Daoy (cell line): ENCODE measurements at regions not wholly inside any gene's neighbourhood (a gene's known extent, or its start where the extent isn't known, plus 50 kb on each side); places are given as distances from the start of the nearest gene placed in this dataset.

Experiments
- DNase-seq: peaks from one replicate; pipeline ENCODE4 v3.0.0-alpha.2; 2015; ENCODE audit warnings: low read depth

DNA sequence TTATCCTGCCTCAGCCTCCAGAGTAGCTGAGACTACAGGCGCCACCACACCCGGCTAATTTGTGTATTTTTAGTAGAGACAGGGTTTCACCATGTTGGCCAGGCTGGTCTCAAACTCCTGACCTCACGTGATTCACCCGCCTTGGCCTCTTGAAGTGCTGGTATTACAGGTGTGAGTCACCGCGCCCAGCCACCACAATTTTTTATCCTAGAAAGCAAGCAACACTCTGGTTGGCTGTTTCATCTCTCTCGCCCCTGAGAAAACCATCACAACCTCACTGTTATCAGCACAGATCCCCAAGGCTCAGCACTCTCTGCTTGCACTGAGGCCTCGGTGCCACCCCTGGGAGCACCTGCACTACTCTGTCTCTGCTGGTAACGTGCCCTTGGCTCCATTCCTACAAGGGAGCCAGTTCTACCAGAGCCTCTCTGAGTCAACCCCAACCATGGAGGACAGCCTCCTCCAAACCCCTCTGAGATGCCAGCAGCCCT is 134.8 kb upstream of the AGAP1 start:
- peak; percentile 94 for DNase-seq

DNA sequence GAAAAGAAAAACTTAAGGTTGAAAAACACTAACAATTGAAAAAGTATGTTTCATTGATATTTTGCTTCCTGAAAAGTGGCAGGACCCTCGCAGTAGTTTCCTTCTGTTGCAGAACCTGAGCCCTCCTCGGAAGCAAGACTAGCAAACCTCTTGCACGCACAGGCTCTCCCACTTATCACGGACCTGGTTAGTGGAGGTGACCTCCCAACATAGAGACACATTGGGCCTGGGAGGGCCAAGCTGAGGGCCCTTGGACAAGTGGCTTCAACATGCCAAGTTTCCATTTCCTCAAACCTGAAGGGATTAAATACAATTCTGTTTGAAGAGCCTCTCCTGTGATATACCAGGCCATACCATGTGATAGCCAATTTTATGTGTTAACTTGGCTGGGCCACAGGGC is 133.4 kb upstream of the AGAP1 start:
- no peak for DNase-seq

GRCh38 chr2:235365743-235366142 is 128.1 kb upstream of the AGAP1 start:
- DNase-seq, result no peak

DNA sequence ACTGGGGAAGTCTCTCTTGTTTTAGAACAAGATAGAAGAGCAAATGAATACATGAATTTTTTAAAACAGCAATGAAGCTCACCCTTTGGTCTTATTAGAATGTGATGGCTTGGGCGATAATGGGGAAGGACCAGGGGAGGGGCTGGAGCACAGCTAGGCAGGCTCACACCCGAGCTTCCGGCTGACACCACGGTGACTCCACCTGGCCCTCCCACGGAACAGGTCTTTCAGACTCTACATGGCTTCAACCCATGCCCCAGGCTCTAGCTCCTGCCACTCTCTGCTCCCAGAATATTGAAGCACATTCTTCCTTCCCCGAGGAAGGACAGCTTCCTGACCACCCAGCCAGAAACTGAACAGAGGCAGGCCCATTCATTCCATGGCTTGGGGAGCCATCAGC is 127.5 kb upstream of the AGAP1 start:
- no peak for DNase-seq

DNA sequence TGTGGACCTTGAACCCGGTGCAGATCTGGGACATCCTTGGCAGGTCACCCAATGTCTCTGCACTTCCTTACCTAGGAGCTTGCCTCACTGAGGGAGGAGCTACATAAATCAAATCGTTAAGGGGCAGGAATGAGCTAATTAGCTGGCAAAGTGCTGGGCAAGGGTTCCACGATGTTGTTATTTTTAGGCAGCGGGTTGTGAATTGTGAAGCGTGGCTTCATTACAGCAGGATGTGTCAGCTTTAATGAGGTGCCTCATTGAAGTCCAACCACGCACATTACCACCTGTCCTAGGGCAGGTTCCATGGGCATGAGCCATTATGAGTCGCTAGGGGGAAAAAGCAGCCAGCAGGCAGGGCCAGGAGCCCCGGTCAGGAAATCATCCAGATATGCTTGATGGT is 127.0 kb upstream of the AGAP1 start:
- peak; percentile 23 for DNase-seq

GRCh38 chr2:235371018-235371417 is 122.8 kb upstream of the AGAP1 start:
- DNase-seq, result no peak

DNA sequence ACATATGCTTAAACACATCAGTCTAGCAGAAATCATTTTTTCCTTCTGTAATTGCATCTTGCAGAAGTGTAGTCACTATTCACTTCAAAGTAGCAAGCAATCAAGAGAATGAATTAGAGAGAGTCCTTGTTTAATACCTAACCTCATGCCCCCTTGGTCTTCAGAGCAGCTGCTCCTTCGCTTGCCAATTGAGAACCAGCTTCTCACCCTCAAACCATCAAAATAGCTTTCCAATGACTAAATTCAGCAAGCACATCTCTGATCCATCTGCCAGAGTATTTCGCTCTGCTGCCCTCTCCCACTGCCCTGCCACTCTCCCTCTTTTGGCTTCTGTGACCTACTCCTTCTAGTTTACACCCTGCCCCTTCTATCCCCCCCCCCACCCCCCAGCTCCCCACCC is 120.7 kb upstream of the AGAP1 start:
- no peak for DNase-seq

DNA sequence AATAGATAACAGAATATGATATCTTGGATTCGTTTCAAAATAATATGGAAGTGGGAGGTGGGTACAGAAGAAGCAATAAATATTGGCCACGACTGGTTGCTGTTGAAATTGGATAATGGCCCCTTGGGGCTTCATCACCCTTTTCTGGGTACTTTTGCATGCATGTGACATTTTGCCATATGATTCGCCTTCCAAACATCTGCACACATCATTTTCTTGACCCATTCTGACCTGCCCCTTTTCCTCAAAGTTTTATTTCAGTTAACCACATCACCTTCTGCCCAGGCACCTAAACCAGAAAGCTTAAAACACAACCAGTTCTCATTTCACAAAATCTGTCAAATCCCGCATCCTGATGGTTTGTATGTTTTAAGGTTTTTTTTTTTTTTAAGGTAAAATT is 116.7 kb upstream of the AGAP1 start:
- no peak for DNase-seq

GRCh38 chr2:235378246-235378645 is 115.6 kb upstream of the AGAP1 start:
- DNase-seq, result peak; percentile 24

DNA sequence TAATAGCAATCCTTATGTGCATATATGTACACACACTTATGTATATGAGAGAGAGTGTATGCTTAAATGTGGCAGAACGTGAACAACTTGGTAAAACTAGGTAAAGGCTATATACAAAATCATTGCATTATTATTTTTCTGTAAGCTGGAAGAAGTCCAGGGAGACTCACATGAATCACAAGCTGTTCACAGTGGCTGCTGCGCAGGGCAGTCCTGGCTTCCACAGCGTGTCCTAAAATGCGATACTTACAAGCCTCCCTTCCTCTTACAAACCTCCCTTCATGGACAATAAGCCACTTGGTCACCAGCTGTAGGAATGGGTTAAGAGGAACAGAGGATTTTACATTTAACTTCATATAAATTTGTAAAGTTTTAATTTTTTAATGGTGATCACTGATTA is 114.9 kb upstream of the AGAP1 start:
- no peak for DNase-seq

- no peak for DNase-seq
Measured at GRCh38 chr2:235381261-235381912, 112.5 kb upstream of the AGAP1 start.

GRCh38 chr2:235382179-235382578 is 111.7 kb upstream of the AGAP1 start:
- DNase-seq, result no peak

DNA sequence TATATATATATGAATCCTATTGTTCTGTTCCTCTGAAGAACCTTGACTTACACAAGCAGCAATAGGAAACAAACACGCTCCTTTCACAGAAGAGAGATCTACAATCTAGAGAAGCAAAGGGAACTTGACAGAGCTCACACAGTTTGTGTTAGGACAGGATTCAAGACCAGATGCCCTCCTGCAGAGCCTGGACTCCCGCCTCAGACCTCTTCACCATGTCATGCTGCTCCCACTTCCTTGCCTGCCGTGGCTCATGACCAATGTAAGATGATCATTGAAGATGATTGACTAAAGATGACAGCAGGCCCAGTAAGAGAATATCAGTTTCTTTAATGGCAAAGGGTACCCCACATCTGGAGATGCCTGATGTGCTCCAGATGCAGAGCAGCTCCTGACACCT is 111.2 kb upstream of the AGAP1 start:
- DNase-seq, result no peak

DNA sequence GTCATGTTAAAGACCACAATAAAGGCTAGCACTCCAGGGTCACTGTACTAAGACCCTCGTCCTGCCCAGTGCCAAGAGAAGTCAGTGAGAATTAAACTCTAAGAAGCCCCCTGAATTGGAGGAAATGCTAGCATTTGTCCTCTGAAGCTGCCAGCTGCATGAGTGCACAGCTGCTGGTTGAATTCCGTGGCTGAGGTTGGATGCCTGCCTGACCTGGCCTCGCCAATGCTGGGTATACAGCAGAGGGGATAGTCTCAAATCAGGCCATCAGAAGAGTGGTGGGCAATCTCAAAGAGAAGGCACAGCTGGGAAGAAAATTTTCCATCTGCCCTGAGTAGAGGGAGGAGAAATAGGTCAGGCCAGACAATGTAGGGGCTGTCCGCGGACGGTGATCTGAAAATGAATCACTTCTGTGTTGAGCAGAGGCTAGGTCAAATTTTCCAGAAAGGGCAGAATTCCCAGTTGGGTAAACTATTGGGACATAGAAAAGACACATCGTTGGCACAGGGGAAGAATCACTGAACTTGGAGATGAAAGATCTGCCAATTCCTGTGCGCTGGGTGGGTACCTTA is 110.5 kb upstream of the AGAP1 start:
- no peak for DNase-seq

GRCh38 chr2:235384624-235385023 is 109.2 kb upstream of the AGAP1 start:
- DNase-seq, result no peak

DNA sequence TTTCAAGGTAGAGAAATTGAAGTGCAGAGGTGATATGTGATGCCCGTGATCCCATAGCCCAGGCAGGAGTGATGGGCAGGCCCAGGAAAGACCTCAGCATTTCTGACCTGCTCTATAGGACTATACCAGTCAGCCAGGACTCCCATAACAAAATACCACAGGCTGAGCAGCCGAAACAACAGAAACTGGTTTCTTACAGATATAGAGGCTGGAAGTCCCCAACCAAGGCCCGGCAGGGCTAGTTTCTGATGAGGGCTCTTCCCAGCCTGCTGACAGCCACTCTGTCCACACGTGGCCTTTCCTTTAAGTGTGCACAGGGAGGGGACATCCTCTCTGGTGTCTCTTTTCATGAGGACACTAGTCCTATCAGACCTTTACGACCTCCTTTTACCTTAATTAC is 104.2 kb upstream of the AGAP1 start:
- no peak for DNase-seq

DNA sequence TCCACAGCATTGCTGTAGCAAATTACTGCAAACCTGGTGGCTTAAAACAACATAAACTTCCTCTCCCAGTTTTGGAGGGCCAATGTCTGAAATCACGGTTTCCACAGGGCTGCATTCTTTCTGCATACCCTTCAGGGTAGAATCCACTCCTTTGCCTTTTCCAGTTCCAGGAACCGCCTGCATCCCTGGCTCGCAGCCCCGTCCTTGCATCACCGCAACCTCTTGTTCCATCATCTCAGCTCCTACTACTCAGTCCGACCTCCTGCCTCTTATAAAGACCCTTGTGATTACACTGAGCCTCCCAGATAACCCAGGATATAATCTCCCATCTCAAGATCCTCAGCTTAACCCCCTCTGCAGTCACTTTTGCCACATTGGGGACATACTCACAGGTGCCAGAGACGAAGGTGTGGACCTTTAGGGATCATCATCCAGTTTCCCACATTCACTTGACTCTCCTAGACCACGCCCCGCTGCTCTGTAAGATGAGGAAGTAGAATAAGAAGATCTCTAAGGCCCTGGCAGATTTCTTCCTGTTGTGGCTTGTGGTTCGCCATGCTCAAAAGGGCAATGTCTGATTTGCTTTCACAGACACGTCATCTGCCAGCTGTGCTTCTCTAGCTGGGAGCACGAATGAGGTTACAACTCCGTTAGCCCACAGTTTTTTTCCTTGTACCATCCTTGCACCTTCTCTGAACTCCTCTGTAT is 103.6 kb upstream of the AGAP1 start:
- peak; percentile 87 for DNase-seq

- no peak for DNase-seq
Measured at GRCh38 chr2:235390816-235391194, 103.0 kb upstream of the AGAP1 start.

DNA sequence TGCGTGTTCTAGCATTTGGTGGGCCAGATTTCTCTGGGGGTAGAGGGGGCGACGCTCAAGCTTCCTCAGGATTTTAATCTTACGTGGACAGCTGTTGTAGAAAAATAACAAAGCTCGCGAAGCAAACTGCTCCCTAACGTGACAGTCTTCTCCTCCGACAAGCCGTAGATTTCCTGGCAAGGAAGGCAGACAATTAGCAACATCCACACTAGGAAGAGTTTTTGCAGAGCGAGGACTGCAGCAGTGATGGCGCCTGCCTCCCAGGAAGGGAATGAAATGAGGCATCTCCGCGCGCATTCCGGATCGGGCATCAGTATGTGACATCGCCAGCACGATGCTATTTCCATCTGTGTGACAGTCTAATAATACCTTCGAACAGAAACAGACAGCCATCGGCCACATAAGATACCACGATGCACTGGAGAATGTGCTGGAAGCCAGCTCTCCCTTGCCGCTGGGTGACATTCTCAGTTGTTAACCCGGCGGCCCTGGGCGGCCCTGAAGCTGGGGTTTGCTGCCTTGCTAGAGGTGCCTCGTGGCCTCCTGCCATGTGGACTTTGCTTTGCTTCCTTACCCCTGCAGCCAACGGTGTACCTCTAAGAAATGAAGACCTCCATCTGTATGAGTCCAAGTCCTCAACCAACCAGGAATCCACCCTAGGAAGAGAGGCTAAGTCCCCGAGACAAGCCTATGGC is 101.8 kb upstream of the AGAP1 start:
- DNase-seq, result no peak

DNA sequence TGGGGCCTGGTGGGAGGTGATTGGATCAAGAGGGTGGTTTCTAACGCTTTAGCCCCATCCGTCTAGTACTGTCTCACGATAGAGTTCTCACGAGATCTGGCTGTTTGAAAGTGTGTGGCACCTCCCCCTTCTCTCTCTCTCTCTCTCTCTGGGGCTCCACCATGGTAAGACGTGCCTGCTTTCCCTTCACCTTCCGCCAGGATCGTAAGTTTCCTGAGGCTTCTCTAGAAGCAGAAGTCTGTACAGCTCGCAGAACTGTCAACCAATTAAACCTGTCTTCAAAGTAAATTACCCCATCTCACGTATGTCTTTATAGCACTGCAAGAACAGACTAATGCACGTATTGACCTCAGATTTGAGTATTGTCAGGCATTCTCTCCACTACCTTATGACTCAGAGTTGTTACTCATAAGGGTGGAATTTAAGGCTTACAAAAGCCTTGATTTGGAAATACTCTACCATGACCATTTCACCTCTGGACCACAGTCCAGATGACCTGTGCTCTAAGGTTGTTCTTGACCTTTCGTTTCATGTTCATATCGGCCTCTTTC is 99.5 kb upstream of the AGAP1 start:
- DNase-seq, result peak; percentile 62

- peak; percentile 19 for DNase-seq
Measured at GRCh38 chr2:235396071-235396846, 97.6 kb upstream of the AGAP1 start.

GRCh38 chr2:235398321-235398720 is 95.5 kb upstream of the AGAP1 start:
- no peak for DNase-seq
